Ishikawa (cell line): ENCODE measurements at regions not wholly inside any gene's neighbourhood (a gene's known extent, or its start where the extent isn't known, plus 50 kb on each side); places are given as distances from the start of the nearest gene placed in this dataset.

Source experiments
- CEBPB ChIP-seq: IDR thresholded peaks from 2 replicates; pipeline ENCODE4 v1.6.1; 2012
- CREB1 ChIP-seq: IDR thresholded peaks from 2 replicates; pipeline ENCODE4 v1.6.1; 2012; ENCODE audit warnings: low read depth
- EGR1 ChIP-seq: IDR thresholded peaks from 2 replicates; pipeline ENCODE4 v1.6.1; 2012
- EP300 ChIP-seq: IDR thresholded peaks from 2 replicates; pipeline ENCODE4 v1.6.1; 2012; ENCODE audit warnings: borderline replicate concordance
- FOXM1 ChIP-seq: IDR thresholded peaks from 2 replicates; pipeline ENCODE4 v1.6.1; 2012; ENCODE audit warnings: low read depth, borderline replicate concordance
- MAX ChIP-seq: IDR thresholded peaks from 2 replicates; pipeline ENCODE4 v1.6.1; 2012
- NFIC ChIP-seq: IDR thresholded peaks from 2 replicates; pipeline ENCODE4 v1.6.1; 2012
- RAD21 ChIP-seq: IDR thresholded peaks from 2 replicates; pipeline ENCODE4 v1.6.1; 2012; ENCODE audit warnings: low read depth
- TAF1 ChIP-seq: IDR thresholded peaks from 2 replicates; pipeline ENCODE4 v1.6.1; 2012; ENCODE audit warnings: low read depth, mild to moderate bottlenecking
- TCF12 ChIP-seq: IDR thresholded peaks from 2 replicates; pipeline ENCODE4 v1.6.1; 2012; ENCODE audit warnings: low read depth
- TEAD4 ChIP-seq: IDR thresholded peaks from 2 replicates; pipeline ENCODE4 v1.6.1; 2012
- USF1 ChIP-seq: IDR thresholded peaks from 2 replicates; pipeline ENCODE4 v1.6.1; 2012
- YY1 ChIP-seq: IDR thresholded peaks from 2 replicates; pipeline ENCODE4 v1.6.1; 2012; ENCODE audit warnings: low read depth
- ZBTB7A ChIP-seq: IDR thresholded peaks from 2 replicates; pipeline ENCODE4 v1.6.1; 2012; ENCODE audit warnings: low read depth
- TF ChIP-seq, protein P1 (sequence below): IDR thresholded peaks from 2 replicates; pipeline ENCODE4 v1.6.1; 2012; ENCODE audit warnings: low read depth, mild to moderate bottlenecking

DNA sequence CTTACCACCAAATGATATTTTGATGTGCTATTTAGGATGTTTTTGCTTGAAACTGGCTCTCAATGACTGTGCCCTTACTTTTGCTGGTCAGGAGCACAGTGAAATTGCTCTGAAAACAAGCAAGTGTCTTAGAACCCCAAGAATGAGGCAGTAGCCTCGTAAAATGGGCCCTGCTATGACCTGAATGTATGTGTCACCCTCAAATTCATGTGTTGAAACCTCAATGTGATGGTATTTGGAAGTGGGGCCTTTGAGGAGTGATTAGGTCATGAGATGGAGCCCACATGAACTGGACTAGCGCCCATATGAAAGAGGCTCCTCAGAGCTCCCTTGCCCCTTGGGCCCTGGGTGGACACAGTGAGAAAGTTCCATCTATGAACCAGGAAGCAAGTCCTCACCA is 155.2 kb downstream of the ZIC5 start:
- no peak for TF ChIP-seq TCF12
- TF ChIP-seq FOXM1: no peak
- TF ChIP-seq, protein P1, sequence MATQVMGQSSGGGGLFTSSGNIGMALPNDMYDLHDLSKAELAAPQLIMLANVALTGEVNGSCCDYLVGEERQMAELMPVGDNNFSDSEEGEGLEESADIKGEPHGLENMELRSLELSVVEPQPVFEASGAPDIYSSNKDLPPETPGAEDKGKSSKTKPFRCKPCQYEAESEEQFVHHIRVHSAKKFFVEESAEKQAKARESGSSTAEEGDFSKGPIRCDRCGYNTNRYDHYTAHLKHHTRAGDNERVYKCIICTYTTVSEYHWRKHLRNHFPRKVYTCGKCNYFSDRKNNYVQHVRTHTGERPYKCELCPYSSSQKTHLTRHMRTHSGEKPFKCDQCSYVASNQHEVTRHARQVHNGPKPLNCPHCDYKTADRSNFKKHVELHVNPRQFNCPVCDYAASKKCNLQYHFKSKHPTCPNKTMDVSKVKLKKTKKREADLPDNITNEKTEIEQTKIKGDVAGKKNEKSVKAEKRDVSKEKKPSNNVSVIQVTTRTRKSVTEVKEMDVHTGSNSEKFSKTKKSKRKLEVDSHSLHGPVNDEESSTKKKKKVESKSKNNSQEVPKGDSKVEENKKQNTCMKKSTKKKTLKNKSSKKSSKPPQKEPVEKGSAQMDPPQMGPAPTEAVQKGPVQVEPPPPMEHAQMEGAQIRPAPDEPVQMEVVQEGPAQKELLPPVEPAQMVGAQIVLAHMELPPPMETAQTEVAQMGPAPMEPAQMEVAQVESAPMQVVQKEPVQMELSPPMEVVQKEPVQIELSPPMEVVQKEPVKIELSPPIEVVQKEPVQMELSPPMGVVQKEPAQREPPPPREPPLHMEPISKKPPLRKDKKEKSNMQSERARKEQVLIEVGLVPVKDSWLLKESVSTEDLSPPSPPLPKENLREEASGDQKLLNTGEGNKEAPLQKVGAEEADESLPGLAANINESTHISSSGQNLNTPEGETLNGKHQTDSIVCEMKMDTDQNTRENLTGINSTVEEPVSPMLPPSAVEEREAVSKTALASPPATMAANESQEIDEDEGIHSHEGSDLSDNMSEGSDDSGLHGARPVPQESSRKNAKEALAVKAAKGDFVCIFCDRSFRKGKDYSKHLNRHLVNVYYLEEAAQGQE: no peak
- no peak for TF ChIP-seq EP300
- no peak for TF ChIP-seq YY1
- no peak for TF ChIP-seq RAD21
- TF ChIP-seq NFIC: no peak
- no peak for TF ChIP-seq CREB1
- TF ChIP-seq USF1: no peak
- TF ChIP-seq EGR1: no peak
- no peak for TF ChIP-seq CEBPB
- no peak for TF ChIP-seq TEAD4
- no peak for TF ChIP-seq ZBTB7A
- no peak for TF ChIP-seq MAX
- no peak for TF ChIP-seq TAF1

DNA sequence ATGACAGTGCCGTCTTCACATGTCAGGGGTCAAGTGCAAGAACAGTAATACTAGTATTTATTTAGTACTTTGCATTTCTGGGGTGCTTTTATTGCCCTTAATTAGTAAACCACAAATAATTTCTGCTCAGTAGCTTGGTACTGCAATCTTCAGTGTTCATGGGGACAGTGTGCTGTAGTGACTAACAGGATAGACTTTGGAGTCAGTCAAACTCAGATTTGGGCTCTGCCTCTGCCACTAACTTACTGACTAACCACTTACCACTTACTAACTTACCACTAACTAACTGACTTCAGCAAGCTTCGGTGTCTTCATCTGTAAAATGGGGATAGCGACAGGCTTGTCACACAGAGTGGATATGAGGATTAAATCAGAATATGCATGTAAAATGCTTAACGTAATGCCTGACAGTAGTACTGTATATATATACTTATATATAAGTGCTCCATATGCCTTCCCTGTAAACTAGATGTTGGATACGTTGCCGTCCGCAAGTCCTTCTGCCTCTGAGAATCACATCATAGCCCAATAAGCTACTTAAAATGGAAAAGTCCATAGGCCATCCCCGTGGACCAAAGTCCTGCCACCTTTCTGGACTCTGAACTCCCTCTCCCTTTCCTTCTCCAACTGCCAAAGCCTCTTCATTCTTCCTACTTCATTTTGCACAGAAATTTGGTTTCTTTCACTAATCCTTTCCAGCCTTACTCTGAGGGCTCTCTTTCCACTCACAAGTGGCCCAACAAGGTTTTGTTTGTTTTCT is 158.1 kb downstream of the ZIC5 start:
- no peak for TF ChIP-seq TAF1
- no peak for TF ChIP-seq YY1
- TF ChIP-seq MAX: no peak
- no peak for TF ChIP-seq ZBTB7A
- no peak for TF ChIP-seq USF1
- TF ChIP-seq, protein P1: no peak
- TF ChIP-seq EP300: no peak
- TF ChIP-seq TEAD4: no peak
- no peak for TF ChIP-seq NFIC
- no peak for TF ChIP-seq FOXM1
- no peak for TF ChIP-seq CREB1

DNA sequence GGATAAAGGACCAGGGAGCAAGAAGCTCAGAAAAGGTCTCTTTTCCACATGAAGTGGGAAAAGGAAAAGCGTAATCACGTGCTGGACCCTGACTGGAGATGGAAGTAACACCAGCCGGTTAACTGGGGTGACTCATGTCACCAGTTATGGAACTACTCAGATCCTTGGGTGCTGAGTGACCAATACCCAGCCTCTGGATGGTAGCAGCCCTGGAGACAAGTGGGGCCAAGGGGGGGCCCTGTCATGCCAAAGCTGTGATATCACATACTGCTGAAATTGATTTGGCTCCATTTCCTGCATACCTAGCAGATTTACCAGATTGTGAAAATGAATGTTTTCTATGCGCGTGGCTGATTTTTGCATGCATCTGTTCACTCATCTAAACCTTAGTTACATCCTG is 158.9 kb downstream of the ZIC5 start:
- TF ChIP-seq, protein P1: no peak
- no peak for TF ChIP-seq TAF1
- peak; percentile 68 for TF ChIP-seq USF1
- peak; percentile 17; the same call in 1 of the 2 replicates for TF ChIP-seq MAX
- TF ChIP-seq EP300: 0 out of 2 replicates have a peak, but pooled peaks have one; percentile 42
- TF ChIP-seq FOXM1: no peak
- 0 out of 2 replicates have a peak, but pooled peaks have one; percentile 25 for TF ChIP-seq TCF12
- TF ChIP-seq CEBPB: no peak
- no peak for TF ChIP-seq CREB1
- TF ChIP-seq NFIC: peak; percentile 62
- peak; percentile 50 for TF ChIP-seq TEAD4
- TF ChIP-seq YY1: no peak
- no peak for TF ChIP-seq EGR1
- no peak for TF ChIP-seq ZBTB7A
